ENCODE measurements at regions not wholly inside any gene's neighbourhood (a gene's known extent, or its start where the extent isn't known, plus 50 kb on each side); places are given as distances from the start of the nearest gene placed in this dataset.

- no peak for DNase-seq (ENCODE audit: low read depth in 3 of 3, low spot score in 1 of 3)
Observed at GRCh38 chr4:17296921-17297890, 214.7 kb downstream of the QDPR start.

DNA sequence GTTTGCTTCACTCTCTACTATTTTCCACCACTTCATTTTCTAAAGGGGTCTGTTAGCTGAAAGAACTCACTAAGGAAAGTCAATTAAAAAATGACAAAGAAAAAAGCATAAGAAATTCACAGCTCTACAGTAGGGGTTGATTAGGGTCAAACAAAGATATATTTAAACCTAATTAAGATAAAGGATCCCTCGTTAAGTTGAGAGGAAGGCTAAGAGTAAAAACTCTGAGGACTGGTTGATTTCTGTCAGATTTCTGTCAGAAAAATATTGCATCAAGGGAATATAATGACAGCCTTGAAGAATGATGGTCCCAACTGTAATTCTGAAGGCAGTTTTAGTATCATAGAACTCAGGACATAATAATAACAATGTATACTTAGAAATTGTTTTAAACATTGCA, 218.0 kb downstream of the QDPR start:
- DNase-seq (ENCODE audit: low read depth in 3 of 3, low spot score in 1 of 3), result no peak

- DNase-seq (ENCODE audit: low read depth in 3 of 3, low spot score in 1 of 3), result no peak
Observed at GRCh38 chr4:17288151-17288550, 223.7 kb downstream of the QDPR start.

DNA sequence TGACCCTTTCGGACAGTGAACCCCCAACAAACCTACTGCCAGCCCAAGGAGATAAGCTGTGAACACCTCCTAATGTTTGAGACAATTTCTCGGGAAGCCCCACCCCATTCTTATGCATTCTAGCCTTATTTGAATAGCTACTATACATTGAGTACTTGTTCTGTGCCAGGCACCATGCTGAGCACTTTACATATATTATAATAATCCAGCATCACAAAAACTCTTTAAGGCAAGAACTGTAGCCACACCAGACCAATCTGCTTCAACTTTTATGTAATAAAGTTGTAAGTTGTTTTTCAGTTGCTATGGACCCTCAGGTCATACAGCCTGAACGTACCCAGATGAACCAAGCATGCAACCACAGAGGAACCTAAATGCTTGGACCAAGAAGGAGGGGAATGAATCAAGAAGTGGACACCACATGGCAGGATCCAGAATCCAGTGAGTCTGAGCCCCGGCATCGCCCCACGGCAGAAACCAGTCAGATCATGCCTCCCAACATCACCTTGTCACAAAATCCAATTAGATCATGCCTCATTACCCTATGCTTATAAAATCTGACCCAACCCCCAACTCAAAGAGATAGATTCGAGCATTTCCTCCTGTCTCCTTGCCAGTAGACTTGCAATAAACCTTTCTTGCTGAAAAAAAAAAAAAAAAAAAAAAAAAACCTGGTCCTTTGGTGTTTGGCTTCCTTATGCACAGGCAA, 225.0 kb downstream of the QDPR start:
- no peak for DNase-seq (ENCODE audit: low read depth in 3 of 3, low spot score in 1 of 3)

GRCh38 chr4:17285747-17286146, 226.1 kb downstream of the QDPR start:
- DNase-seq (ENCODE audit: low read depth in 3 of 3, low spot score in 1 of 3), result no peak

- DNase-seq (ENCODE audit: low read depth in 3 of 3, low spot score in 1 of 3), result no peak
Observed at GRCh38 chr4:17284323-17285175, 227.3 kb downstream of the QDPR start.

DNA sequence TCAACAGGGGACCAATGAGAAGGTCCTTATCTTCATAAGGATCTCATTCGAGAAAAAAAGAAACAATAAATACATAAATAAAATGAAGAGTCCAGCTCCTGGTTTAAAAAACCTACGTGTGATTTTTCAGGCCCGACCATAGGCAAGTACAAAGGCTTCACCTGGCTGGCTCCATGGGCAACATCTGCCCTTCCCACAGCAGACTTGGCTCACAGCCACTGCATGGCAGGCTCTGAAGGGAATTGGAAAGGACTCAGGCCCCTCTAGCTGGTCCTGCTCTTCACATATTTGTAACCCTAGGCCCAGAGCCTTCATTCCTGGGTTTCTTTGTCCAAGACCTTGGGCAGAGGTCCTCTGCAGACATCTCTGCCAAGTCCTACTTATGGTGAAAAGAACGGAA, 228.1 kb downstream of the QDPR start:
- no peak for DNase-seq (ENCODE audit: low read depth in 3 of 3, low spot score in 1 of 3)

DNA sequence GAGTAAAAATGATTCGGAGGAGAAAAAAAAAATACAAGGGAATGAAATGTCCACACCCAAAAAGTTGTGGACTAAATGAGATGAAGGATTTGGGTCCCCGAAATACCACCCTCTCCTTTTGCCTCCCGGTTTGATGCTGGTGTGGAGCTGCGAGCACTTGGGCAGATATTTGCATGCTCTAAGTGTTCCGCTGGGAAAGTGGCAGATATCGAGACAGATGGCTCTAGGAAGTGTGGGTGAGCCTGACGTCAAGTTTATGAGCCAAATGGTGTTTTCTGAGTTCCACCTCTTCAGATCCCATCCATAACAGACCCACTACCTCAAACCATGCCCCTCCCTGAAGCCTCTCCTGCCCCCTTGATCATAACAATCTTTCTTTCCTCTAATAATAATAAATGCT, 228.6 kb downstream of the QDPR start:
- DNase-seq (ENCODE audit: low read depth in 3 of 3, low spot score in 1 of 3), result no peak

DNA sequence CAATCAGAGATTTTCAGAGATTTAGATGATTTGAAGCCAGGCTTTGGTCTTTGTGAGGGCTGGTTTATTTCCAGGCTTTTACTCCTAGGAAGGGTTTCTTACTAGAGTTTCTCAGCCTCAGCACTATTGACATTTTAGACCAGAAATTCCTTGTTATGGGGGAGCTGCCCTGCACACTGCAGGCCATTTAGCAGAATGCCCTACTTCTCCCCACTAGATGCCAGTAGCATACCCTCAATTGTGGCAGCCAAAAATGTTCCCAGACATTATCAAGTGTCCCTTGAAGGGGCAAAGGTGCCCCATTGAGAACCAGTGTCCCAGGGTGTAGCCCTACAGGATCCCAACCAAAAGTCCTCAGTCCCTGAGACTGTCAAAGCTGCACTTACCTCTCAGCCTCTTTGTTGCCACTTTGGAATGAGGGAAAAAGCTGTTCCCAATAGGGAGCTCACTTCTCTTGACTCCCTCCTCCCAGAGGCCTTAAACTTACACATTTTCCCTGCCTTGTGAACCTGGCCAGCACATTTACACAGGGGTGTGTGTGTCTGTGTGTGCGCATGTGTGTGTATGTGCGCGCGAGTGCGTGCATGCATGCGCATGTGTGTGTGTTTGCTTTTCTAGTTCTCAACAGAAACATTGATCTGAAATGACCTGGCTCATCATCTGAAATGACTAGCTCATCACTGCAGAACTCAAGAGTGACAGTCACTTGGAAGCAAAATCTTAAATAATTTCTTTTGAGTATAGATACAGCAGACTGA, 231.4 kb downstream of the QDPR start:
- no peak for DNase-seq (ENCODE audit: low read depth in 3 of 3, low spot score in 1 of 3)

DNA sequence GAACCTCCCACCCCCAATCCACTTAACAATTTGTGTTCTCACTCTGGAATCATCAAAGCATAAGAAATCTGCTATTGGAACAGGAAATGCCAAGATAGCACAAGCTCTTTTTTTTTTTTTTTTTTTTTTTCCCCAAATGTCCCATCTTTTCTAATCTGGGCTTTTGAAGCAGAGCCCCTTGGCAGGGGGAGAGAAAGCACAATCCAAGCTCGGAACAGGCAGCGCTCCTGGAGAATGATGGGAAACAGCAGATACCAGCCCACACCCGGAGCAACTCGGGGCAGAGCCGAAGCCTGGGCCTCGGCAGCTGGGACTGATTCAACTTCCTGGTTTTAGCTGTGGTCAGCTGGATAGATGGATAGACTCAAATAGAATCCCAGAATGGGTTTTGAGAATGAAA, 235.1 kb downstream of the QDPR start:
- no peak for DNase-seq (ENCODE audit: low read depth in 3 of 3, low spot score in 1 of 3)

GRCh38 chr4:17275836-17276235, 236.1 kb downstream of the QDPR start:
- DNase-seq (ENCODE audit: low read depth in 3 of 3, low spot score in 1 of 3), result no peak

- DNase-seq (ENCODE audit: low read depth in 3 of 3, low spot score in 1 of 3), result no peak
Observed at GRCh38 chr4:17273047-17273446, 238.8 kb downstream of the QDPR start.

DNA sequence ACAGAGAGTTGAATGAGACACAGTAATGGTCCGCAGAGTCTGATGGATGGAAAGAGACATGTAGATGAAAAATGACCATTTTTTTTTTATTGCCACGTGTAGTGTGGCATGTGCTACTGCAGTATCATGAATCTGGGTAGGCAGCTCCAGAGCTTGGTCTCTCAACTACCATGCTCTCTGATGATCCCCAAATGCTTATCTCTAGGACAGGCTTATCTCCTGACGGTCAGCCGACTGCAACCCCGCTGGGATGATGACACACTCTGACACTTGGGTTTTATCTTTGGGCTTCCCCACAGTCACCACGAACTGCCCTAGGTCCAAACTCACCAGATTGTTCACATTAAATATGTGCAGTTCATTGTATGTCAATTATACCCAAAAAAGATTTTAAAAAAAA, 239.7 kb downstream of the QDPR start:
- no peak for DNase-seq (ENCODE audit: low read depth in 3 of 3, low spot score in 1 of 3)

GRCh38 chr4:17265653-17266052, 246.2 kb downstream of the QDPR start:
- no peak for DNase-seq (ENCODE audit: low read depth in 3 of 3, low spot score in 1 of 3)

- no peak for DNase-seq (ENCODE audit: low read depth in 3 of 3, low spot score in 1 of 3)
Observed at GRCh38 chr4:17265139-17265538, 246.8 kb downstream of the QDPR start.

- DNase-seq (ENCODE audit: low read depth in 3 of 3, low spot score in 1 of 3), result no peak
Observed at GRCh38 chr4:17260166-17260907, 251.6 kb downstream of the QDPR start.

DNA sequence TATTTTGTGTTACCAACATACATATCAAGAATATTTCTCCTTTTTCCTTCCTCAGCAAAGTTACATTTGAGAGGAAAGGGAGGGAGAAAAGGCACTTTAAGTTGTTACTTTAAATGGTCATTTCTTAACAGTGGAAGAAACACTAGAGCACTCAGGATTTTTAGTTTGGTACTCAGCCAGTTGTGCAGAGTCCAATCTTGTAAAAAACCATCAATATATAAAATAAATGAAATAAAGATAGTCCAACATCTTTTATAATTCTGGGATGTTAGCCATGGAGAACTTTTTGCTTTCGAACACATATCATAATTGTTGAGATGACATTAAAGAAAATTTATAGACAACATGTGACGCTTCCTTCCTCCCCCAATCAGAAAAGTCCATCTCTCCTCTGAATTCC, 253.8 kb downstream of the QDPR start:
- DNase-seq (ENCODE audit: low read depth in 3 of 3, low spot score in 1 of 3), result no peak

- no peak for DNase-seq (ENCODE audit: low read depth in 3 of 3, low spot score in 1 of 3)
Observed at GRCh38 chr4:17252131-17252530, 259.8 kb downstream of the QDPR start.

GRCh38 chr4:17251101-17251500, 260.8 kb downstream of the QDPR start:
- no peak for DNase-seq (ENCODE audit: low read depth in 3 of 3, low spot score in 1 of 3)

GRCh38 chr4:17250591-17250990, 261.3 kb downstream of the QDPR start:
- no peak for DNase-seq (ENCODE audit: low read depth in 3 of 3, low spot score in 1 of 3)

Measured in stimulated activated CD4-positive, alpha-beta T cell treated with anti-CD3 and anti-CD28 coated beads, TNF-alpha, amount 100 ng/mL, for 1 hour (primary cell).